PFSK-1 (cell line): ENCODE measurements at regions not wholly inside any gene's neighbourhood (a gene's known extent, or its start where the extent isn't known, plus 50 kb on each side); places are given as distances from the start of the nearest gene placed in this dataset.

ENCODE experiments used
- POLR2AphosphoS5 ChIP-seq: IDR thresholded peaks from 2 replicates; pipeline ENCODE4 v1.6.1; 2012; ENCODE audit warnings: low read depth, mild to moderate bottlenecking, control low read depth, low read length, moderate library complexity
- TAF1 ChIP-seq: IDR thresholded peaks from 2 replicates; pipeline ENCODE4 v1.6.1; 2012; ENCODE audit warnings: low read length, control low read depth, borderline replicate concordance; ENCODE audit not compliant: insufficient read depth

- TF ChIP-seq POLR2AphosphoS5 (no peak), TAF1 (no peak)
Observed at GRCh38 chr10:118454211-118454610, 112.1 kb upstream of the FAM204A start.
